Jurkat, Clone E6-1 (cell line): ENCODE measurements at regions not wholly inside any gene's neighbourhood (a gene's known extent, or its start where the extent isn't known, plus 50 kb on each side); places are given as distances from the start of the nearest gene placed in this dataset.

Source experiments
- DNase-seq: peaks from one replicate; pipeline ENCODE4 v3.0.0-alpha.2; 2011; ENCODE audit warnings: low read depth, low spot score
- H3K4me3 ChIP-seq: 2 replicates; pipeline ENCODE4 v1.5.1; 2011; ENCODE audit warnings: mild to moderate bottlenecking, low read length, control low read depth, moderate library complexity

- DNase-seq: no peak
- H3K4me3 ChIP-seq: no peak overlapping the region
Observed at GRCh38 chr18:28690100-28690499, 513.2 kb upstream of the CDH2 start.

GRCh38 chr18:28689588-28689987 lies 512.7 kb upstream of the CDH2 start:
- DNase-seq: no peak
- no peak overlapping the region for H3K4me3 ChIP-seq

- DNase-seq: no peak
- no peak overlapping the region for H3K4me3 ChIP-seq
Observed at GRCh38 chr18:28684746-28685355, 507.9 kb upstream of the CDH2 start.

GRCh38 chr18:28682912-28683311 lies 506.0 kb upstream of the CDH2 start:
- DNase-seq: no peak
- no peak overlapping the region for H3K4me3 ChIP-seq

GRCh38 chr18:28669165-28669564 lies 492.2 kb upstream of the CDH2 start:
- no peak for DNase-seq
- H3K4me3 ChIP-seq: no peak overlapping the region

- no peak for DNase-seq
- H3K4me3 ChIP-seq: no peak overlapping the region
Observed at GRCh38 chr18:28666216-28666615, 489.3 kb upstream of the CDH2 start.

- no peak for DNase-seq
- H3K4me3 ChIP-seq: no peak overlapping the region
Observed at GRCh38 chr18:28657961-28658360, 481.0 kb upstream of the CDH2 start.

GRCh38 chr18:28652654-28653053 lies 475.7 kb upstream of the CDH2 start:
- no peak for DNase-seq
- no peak overlapping the region for H3K4me3 ChIP-seq

GRCh38 chr18:28651298-28651697 lies 474.4 kb upstream of the CDH2 start:
- no peak overlapping the region for H3K4me3 ChIP-seq
- DNase-seq: no peak

GRCh38 chr18:28650860-28651259 lies 473.9 kb upstream of the CDH2 start:
- H3K4me3 ChIP-seq: no peak overlapping the region
- DNase-seq: no peak

GRCh38 chr18:28647961-28648360 lies 471.0 kb upstream of the CDH2 start:
- no peak for DNase-seq
- H3K4me3 ChIP-seq: no peak overlapping the region

- no peak for DNase-seq
- no peak overlapping the region for H3K4me3 ChIP-seq
Observed at GRCh38 chr18:28637897-28638296, 461.0 kb upstream of the CDH2 start.

GRCh38 chr18:28635530-28635929 lies 458.6 kb upstream of the CDH2 start:
- no peak for DNase-seq
- H3K4me3 ChIP-seq: no peak overlapping the region

GRCh38 chr18:28626756-28627155 lies 449.8 kb upstream of the CDH2 start:
- no peak for DNase-seq
- H3K4me3 ChIP-seq: no peak overlapping the region

GRCh38 chr18:28607991-28608390 lies 431.1 kb upstream of the CDH2 start:
- no peak overlapping the region for H3K4me3 ChIP-seq
- no peak for DNase-seq

- no peak overlapping the region for H3K4me3 ChIP-seq
- DNase-seq: no peak
Observed at GRCh38 chr18:28606686-28607085, 429.8 kb upstream of the CDH2 start.

GRCh38 chr18:28602391-28602790 lies 425.5 kb upstream of the CDH2 start:
- DNase-seq: no peak
- no peak overlapping the region for H3K4me3 ChIP-seq

- H3K4me3 ChIP-seq: no peak overlapping the region
- DNase-seq: no peak
Observed at GRCh38 chr18:28594034-28594433, 417.1 kb upstream of the CDH2 start.

GRCh38 chr18:28588884-28589549 lies 412.1 kb upstream of the CDH2 start:
- no peak for DNase-seq
- H3K4me3 ChIP-seq: no peak overlapping the region

- H3K4me3 ChIP-seq: no peak overlapping the region
- DNase-seq: no peak
Observed at GRCh38 chr18:28584731-28585130, 407.8 kb upstream of the CDH2 start.

GRCh38 chr18:28582724-28583123 lies 405.8 kb upstream of the CDH2 start:
- DNase-seq: no peak
- no peak overlapping the region for H3K4me3 ChIP-seq
